ENCODE measurements at regions not wholly inside any gene's neighbourhood (a gene's known extent, or its start where the extent isn't known, plus 50 kb on each side); places are given as distances from the start of the nearest gene placed in this dataset.

DNA sequence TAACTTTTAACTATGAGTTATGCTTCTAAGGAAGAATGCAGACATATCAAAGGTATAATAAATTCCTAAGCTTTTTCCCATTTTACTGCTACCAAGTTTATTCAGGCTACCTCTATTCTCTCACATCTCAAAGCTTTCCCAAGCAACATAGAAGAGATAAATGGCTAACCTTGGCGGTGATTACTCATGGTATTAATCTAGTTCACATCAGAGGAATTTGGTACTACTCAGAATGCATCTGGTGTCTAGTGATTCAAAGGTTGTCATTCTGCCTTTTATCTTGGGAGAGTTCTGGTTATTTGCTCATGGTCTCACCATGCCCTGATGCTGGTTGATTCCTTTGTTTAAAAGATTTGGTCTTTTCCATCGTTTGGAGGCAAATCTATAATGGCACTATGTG is 182.7 kb downstream of the TAF11L14 start:
- Histone ChIP-seq H2BK5ac (ENCODE audit: low read depth, low read length) (no peak overlapping the region), H3K4me2 (ENCODE audit: insufficient read depth in 1 of 2, low read depth in 2 of 2, low read length in 2 of 2) (no peak overlapping the region), H3K18ac (ENCODE audit: extremely low read depth, low read length) (no peak overlapping the region), H4K91ac (replicated peaks; ENCODE audit: insufficient read length, low read length) (no peak overlapping the region), H2BK12ac (ENCODE audit: low read depth, low read length) (no peak overlapping the region), H3K9ac (replicated peaks in 1 of 4; ENCODE audit: extremely low read depth in 1 of 4, low read depth in 3 of 4, low read length in 3 of 4) (no peak overlapping the region), H3K27me3 (replicated peaks in 1 of 4; ENCODE audit: control insufficient read depth in 3 of 4, extremely low read depth in 1 of 4, insufficient read depth in 3 of 4, low read length in 3 of 4) (no peaks in the 10 kb centered on the region), H3K9me3 (ENCODE audit: insufficient read depth in 2 of 2, low read depth in 1 of 2, low read length in 1 of 2) (no peaks in the 10 kb centered on the region; a peak in 1 of 4 replicates), H2AK5ac (ENCODE audit: low read depth, low read length) (no peak overlapping the region), H3K36me3 (ENCODE audit: control insufficient read depth in 2 of 4, insufficient read depth in 4 of 4, low read length in 3 of 4) (no peaks in the 10 kb centered on the region), H3K27ac (ENCODE audit: low read depth, low read length) (no peak overlapping the region), H3K23me2 (ENCODE audit: low read depth, low read length) (no peaks in the 10 kb centered on the region), H3K23ac (ENCODE audit: insufficient read length) (no peak overlapping the region), H3K79me1 (ENCODE audit: low read depth, low read length) (no peaks in the 10 kb centered on the region), H2AFZ (ENCODE audit: low read length) (no peak overlapping the region), H4K20me1 (replicated peaks in 1 of 2; ENCODE audit: control insufficient read depth in 1 of 2, insufficient read depth in 2 of 2, low read length in 2 of 2) (no peaks in the 10 kb centered on the region), H3K79me2 (ENCODE audit: control insufficient read depth in 1 of 2, insufficient read depth in 2 of 2, low read length in 2 of 2) (no peaks in the 10 kb centered on the region), H2BK20ac (ENCODE audit: low read length) (no peak overlapping the region), H4K5ac (ENCODE audit: insufficient read length, low read depth, low read length) (no peak overlapping the region), H2BK120ac (replicated peaks; ENCODE audit: low read depth, low read length) (no peak overlapping the region), H4K8ac (ENCODE audit: extremely low read depth, insufficient read depth, low read length) (no peak overlapping the region), H3K56ac (replicated peaks; ENCODE audit: insufficient read length, low read depth, low read length) (no peak overlapping the region), H3K4me3 (ENCODE audit: extremely low read depth in 1 of 4, insufficient read depth in 2 of 4, low read depth in 3 of 4, low read length in 4 of 4) (no peak overlapping the region), H3K14ac (ENCODE audit: insufficient read length) (no peak overlapping the region), H3K4me1 (replicated peaks in 1 of 4; ENCODE audit: control insufficient read depth in 3 of 4, insufficient read depth in 4 of 4, low read length in 3 of 4) (no peaks in the 10 kb centered on the region), H2BK15ac (ENCODE audit: low read length) (no peak overlapping the region), H3K4ac (replicated peaks; ENCODE audit: insufficient read length, low read depth, low read length) (no peak overlapping the region)
- no peak for TF ChIP-seq CHD1 (IDR thresholded peaks at IDR 0.05; ENCODE audit: low read depth, low read length)
- FAIRE-seq (no peak), DNase-seq (ENCODE audit: low read depth in 1 of 2, low spot score in 2 of 2) (no peak)
- CTCF ChIA-PET (ENCODE audit: partially characterized antibody): interaction anchor here (0.8 kb wide), 1 partner anchor 26 kb away, joined by 3 read pairs; no protein-coding TSS in a partner anchor
- POLR2A ChIA-PET (ENCODE audit: partially characterized antibody): no interaction called here
- 91% methylated on average over 2 of the region's 2 CpGs; no CpG with 5 or more reads in 1 of the 2 experiments for WGBS, 2 experiments (ENCODE audit: extremely low coverage in 1 of 2, insufficient coverage in 1 of 2, insufficient read length in 1 of 2, insufficient replicate concordance in 2 of 2, low coverage in 1 of 2, low lambda C conversion rate in 2 of 2, missing lambda C conversion rate in 1 of 2)

Measured in H1 (cell line).